GM19467 (cell line): ENCODE measurements at regions not wholly inside any gene's neighbourhood (a gene's known extent, or its start where the extent isn't known, plus 50 kb on each side); places are given as distances from the start of the nearest gene placed in this dataset.

Experiments used
- ATAC-seq: cut with Tn5 transposase; IDR thresholded peaks from one replicate; pipeline ENCODE4 v1.9.1; 2021; ENCODE audit warnings: mild to moderate bottlenecking, moderate library complexity; ENCODE audit not compliant: unreplicated experiment

DNA sequence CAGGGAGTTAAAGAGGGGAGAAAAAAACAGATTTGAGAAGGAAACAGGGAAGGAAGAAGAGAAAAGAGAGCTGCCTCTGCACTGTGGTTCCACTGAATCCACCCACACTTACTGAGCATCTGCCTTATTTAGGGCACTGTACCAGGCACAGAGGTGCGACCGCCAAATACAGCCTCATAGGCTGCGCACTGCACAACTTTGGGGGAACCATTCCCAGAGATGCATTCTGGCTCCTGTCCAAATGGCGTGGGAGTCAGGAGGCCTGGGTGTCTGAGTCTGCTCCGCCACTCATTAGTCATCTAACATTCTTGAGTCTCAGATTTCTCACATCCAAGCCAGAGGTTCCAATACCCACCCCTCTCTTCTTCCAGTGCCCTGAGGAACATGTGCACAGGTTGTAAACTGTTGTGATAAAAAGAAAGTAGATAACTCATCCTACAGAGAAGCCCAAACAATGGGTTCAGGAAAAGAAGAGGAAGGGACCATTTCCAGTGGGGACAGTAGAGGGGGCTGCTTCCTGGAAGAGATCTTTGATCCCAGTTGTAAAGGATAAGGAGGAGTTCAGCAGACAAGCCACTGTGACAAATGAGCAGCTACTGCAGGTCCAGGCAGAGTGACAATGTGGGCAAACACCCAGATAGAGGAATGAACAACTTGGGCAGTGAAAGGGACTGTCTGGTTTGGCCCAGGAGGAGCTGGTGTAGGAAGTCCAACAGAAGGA lies 254.6 kb downstream of the UACA start:
- ATAC-seq, result no peak

DNA sequence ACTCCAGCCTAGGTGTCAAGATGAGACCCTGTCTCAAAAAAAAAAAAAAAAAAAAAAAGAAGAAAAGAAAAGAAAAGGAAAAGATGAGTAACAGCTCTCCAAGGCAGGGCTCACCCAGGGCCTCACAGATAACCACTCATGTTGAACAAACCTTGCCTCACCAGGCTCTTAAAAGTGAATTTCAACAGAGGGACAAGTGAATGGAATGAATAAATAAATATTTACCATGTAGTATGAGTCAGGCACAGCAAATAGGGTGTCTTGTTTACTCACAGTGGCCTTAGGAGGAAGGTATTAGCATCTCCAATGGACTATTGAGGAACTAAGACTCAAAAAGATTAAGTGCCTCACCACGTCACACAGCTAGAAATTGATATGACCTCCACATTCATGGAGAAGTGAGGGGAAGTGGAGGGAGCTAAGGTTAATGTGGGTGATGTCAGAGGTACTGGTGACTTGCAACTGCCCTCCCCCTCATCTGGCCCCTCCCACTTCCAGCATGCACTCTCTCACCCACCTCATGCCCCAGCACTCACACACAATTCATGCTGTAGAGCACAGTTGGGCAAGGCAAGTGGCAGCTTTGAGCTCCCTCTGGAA lies 255.5 kb downstream of the UACA start:
- no peak for ATAC-seq

DNA sequence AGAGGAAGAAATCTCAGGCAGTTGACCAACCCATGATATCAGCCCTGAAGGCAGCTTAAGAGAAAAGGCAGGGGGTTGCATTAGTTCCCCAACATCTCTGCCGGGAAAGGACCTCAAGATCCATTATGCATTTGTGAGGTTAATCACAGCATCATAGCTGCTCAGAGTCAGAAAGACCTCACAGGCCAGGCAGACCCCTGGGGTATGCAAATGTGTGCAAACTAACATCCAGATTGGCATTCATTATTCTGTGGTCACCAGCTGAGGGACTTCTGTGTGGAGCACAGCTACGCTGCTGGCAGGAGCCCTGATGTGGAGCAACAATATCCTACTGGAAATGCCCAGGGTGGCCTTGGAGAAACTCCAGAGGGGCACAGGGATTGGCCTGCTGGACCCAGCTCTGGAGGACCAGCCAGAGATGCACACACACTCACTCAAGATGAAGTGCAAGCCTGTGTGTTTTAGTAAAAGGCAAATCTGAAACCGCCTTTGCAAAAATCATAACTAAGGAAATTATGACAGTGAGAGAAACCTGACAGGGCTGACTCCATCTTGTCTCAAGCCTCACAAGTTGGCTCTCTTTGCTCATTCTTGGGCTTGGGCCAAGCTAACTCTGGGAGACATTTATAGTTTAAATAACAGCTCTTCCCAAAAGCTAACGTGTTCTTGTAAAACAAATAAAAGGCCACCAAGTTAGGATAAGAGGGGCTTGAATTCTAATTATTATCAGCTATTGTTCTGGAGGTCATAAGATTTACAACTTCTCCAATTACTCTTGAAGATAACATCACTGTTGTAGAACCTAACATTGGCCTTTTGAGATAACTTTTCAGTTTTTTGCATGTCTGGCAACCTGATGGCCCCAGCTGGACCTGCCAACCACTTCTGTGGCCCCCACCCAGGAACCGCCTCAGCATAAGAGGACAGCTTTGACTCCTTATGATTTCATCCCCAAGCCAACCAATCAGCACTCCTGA lies 257.1 kb downstream of the UACA start:
- no peak for ATAC-seq

DNA sequence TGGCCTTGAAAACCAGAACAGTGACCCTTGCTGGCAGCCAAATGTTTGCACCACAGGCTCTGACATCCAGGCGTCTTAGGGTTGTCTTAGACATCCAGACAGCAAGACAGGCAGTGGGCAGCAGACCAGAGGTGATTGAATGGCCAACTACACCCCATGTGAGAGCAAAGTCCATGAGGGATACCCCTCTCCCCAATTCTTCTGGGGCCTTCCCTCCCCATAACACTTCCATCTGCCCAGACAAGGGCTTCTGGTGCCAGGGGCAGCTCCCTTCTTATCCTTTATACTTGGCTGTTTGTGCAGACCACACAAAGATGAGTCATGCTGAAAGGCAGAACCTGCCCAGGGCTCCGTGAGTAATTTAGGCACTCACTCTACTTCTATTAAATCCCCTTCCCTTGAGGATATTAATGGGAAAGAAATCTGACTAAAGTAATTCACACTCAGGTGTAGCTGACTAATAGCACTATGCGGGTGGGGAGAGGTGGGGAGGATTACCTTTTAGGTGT lies 257.9 kb downstream of the UACA start:
- ATAC-seq, result no peak

DNA sequence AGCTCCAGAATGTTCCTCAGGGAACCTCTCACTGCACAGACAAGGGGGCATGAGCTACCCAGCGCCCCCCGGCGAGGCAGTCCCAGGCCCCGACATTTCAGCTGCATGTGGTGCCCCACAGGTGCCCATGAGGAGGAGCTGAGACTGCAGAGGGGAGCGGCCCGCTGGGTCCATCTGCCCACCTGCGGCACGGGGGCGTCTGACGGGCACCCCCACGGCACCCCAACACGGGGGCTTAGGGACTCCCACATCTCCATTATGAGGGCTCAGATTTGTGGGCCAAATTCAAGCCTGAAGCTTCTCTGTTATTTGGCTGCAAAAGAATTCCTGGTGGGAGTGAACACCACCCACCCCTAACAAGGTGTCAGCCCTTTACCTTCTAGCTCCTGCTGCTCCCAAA lies 258.4 kb downstream of the UACA start:
- no peak for ATAC-seq

DNA sequence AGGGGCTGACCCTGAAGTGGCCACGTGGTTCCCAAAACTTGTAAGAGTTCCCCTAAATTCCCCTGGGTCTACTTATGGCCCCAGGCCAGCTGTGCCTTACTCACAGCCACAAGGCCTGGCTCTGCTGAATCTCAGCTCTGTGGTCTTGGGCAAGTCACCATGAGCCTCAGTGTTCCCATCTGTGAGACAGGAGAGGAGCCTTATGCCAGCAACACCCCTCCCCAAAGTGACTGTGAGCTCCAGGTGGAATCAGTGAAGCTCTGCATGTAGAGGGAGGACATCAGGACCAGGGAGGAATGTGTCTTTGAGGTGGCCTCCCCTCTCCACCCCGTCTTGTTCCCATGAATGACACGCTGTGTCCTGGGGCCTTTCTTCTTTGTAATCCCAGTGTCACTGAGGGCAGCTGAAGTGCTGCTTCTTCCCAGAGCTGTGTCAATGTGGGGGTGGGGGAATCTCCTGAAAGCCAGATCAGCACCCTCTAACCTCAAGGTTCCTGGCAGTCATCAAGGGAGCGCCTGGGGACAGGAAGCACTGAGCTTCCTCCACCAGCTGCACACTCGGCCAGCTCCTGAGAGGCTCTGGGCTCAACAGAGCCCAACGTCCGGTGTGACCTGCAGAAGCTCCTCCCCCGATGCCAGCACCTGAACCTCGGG lies 258.9 kb downstream of the UACA start:
- peak; percentile 57 for ATAC-seq

DNA sequence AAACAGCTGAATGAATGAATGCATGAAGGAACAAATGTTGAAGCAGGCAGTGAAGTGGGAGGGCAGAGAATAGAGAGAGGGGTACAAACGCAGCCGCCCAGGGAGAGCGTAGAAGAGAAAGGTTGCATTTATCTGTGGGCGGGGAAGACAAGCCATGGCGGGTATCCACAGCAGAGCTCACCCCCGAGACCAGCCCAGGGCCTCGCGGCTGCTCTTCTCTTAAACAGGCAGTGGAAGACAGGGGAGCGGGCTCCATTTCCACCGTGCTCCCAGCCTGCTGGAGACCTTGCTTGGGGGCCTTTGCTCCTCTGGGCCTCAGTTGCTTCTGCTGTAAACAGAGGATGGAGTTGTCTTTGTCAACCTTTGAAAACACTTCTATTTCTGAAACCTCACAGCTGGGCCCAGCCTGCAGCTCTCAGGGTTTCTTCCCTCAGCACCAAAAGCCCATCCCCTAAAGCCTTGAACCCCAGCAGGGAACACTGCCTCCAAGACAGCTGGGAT lies 259.5 kb downstream of the UACA start:
- ATAC-seq, result no peak

DNA sequence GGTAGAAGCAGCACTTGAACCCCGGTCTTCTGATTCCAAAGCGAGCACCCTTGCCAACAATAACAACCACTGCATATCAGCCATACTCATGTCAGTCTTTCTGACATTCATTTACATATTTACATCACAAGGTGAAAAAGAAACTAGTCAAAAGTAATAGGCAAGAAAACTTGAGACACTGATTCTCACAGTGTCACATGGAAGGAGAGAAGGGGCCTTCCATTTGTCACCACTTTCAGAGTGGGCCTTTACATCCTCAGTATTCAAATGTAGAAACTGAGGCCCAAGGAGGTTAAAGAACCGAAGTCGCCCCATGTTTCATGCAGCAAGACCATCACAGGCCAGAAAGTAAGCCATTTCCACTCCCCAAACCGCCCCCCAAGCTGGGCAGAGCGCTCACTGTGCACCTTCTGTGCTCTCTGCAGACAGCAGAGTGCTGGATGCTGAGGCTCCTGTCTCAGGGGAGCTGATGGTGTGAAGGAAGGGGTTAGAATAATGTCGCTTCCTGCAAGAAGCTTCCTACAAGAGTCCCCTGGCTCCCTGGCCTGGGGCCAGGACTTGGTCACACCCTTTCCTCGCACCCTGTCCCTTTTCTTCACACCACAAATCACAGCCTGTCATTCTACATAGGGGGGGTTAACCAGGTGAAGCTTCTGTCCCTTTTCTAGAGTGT lies 260.1 kb downstream of the UACA start:
- ATAC-seq, result no peak

DNA sequence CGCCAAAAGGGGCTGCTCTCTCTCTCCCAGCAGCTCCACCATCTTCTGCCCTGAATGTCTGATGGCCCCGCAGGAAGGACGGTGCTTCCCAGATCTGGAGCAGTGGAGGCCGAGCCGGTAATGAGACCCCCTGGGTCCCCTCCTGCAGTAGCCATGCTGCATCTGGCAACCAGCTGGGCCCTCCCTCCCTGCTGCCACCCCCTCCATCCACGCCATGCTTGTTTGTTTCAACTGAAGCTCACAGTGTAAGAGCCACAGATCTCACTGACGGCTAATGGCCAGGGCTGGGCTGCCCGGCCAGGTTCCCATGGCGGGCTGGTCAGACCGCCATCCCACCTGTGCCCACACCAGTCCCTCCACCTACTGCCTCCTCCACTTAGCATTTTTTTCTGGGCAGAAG lies 260.8 kb downstream of the UACA start:
- no peak for ATAC-seq

DNA sequence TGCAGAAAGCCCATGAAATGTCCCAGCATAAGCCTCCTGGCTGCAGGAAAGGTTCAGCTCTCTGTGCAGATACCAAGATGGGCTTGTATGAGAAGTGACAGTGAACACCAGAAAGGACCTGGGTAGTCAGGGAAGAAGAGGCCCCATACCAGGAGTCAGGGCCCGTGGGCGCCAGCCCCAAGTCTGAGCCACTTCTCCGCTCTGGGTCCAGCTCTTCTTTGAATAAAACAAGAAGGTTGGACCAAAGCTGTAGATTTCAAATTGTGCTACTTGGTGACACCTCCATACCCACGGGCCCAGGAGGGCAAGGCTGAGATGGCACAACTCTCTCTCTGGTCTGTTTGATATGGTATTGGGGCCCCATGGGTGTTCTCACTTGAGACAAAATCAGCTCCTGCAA lies 261.5 kb downstream of the UACA start:
- no peak for ATAC-seq

DNA sequence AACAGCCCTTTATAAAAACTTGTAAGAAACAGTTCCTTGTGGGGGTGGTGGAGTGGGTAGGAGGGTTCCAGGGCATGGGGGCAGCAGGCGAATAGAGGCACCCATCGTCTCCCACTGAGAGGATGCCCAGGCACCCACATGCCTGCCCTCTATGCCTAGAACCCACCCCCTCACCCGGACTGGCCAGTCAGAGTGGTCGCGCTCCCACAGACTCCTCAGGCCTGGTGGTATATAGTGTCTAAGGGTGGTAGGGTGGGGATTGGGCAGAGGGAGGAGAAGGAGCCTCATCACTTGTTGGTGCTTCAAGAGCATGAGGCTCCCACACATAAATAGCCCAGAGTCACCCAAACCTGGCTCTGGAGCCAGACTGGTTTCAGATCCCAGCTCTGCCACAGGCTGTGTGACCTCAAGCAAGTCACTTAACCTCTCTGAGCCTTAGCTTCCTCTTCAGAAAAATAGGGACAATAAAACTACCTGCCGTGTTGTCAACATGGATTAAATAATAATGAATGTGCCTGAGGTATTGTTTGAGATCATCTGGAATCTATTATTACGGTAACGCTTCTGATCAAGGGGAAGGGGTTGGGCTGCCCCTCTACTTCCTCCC lies 262.1 kb downstream of the UACA start:
- no peak for ATAC-seq

DNA sequence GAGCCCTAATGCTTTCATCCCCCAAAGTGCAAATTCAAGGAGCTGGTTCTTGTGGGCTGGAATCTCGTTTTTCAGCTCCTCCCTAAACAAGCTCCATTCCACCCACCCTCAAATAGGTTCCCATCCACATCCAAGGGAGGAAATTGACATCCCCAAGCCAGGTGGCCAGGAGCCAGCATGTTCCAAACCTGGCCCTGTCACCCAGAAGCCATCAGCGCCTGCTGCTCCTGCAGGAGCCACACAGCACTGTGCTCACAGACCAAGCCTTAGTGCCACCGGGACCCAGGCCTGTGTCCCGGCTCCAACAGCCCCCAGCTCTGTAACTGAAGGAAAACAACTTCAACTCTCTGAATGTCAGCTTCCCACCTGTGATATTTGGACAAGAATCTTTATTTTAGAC lies 263.6 kb downstream of the UACA start:
- ATAC-seq, result no peak

DNA sequence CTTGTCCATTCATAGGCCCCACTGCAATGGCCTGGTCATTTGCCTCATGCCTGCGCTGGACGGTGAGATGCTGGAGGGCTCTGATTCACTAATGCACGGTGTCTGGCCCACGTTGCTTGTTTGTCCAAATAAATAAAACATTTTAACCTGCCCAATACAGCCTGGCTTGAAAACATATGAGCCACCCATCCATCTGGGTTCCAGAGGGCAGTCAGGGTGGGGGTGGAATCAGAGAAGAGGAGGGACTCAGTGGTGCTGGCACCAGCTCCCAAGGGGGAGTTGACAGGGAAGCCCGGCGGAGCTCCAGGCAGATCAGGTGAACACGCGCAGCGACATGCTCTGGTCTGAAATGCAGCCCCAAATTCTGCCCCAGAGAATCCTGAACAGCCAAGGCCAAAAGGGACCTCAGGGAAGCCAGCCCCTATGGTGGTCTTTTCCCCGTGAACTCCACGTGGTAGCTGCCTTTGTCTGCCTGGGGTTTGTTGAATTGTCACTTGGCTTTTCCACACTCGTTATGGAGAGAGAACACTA lies 265.2 kb downstream of the UACA start:
- ATAC-seq, result no peak

DNA sequence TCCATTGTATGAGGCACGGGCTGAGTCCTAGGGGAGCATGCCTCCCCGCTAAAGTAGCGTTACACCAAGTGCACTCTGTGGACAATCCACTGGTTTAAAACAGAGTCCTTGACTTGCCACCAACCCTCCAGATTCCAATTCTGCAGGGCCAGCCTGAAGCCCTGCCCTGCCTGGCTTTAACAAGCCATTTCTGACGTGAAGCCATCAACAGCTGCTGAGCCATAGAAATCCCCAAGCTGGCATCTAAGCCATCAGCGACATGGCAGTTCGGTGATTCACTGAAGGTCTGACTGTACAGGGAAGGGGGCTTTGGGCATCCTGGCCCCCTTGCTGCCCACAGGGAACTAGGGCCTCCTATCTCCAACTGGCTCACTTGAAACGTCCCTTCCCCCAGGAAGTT lies 265.7 kb downstream of the UACA start:
- no peak for ATAC-seq

DNA sequence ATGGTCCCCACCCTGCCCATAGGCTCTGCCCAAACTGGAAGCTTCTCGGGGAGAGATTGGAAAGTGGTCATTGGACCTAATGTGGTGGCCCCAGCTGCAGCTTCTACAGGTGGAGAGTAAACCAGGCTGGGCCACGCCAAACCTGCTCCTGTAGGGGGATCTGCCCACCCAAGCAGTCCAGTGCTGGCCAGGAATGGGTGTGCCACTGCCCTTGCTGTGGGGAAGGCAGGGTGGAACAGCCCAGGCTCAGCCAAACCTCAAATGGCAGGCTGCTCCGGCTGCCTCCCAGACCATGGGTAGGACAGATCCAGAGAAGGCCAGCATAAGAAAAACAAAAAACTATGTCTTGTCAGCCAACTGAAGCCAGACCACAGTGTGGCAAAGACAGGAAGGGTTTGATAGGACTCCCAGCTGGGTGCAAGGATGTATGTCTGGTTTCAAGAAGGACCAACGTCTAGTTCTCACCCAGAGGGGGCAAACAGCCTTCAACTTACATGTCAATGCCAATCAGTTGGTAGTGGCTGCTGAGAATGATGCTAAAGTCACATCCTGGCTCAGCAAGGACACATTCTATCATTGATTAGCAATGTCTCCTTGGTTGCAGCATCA lies 267.3 kb downstream of the UACA start:
- no peak for ATAC-seq

DNA sequence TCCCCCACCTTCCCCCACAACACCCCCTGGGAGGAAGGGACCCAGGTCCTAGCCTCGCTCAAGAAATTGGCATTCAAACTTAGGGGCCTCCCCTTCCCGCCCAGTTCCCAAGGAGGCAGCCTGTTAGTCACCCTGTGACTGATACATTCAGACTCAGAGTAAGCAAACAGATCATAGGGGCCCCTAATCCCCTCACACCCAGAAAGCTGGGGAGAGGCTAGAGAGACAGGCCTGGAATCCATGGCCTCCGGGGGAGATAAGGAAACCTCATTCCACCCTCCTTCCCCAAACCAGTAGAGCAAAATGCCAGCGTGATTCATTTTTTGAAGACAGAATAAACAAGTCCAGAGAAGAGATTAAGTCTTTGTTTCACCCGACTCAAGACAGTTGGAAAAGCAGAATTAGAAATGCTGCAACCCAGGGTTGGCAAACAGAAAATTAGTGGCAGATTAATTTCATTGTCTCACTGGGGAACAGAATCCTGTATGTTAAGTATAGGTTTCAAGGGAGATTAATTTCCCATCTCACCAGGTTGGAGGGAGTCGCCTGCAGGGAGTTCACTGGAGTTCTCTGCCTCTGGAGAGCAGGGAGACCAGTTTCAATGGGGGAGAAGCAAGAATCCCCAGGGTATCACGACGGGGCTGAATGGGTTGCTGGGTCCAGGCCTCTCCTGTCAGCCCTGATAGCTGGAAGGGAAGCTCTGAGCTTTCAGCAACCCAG lies 268.3 kb downstream of the UACA start:
- no peak for ATAC-seq

DNA sequence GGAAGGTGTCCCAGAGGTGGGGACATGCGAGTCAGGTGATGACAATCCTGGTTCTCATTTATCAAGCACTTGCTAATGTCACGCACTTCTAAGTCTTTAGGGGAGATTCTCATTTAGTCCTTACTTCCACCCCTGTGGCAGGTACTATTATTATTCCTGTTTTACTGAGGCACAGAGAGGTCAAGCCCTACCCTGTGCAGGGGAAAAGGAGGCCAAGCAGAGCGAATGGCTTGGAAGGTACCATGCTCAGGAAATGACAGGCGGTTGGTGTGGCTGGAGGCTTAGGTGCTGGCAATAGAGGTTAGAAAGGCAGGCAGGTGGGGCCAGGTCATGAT lies 268.9 kb downstream of the UACA start:
- ATAC-seq, result no peak

DNA sequence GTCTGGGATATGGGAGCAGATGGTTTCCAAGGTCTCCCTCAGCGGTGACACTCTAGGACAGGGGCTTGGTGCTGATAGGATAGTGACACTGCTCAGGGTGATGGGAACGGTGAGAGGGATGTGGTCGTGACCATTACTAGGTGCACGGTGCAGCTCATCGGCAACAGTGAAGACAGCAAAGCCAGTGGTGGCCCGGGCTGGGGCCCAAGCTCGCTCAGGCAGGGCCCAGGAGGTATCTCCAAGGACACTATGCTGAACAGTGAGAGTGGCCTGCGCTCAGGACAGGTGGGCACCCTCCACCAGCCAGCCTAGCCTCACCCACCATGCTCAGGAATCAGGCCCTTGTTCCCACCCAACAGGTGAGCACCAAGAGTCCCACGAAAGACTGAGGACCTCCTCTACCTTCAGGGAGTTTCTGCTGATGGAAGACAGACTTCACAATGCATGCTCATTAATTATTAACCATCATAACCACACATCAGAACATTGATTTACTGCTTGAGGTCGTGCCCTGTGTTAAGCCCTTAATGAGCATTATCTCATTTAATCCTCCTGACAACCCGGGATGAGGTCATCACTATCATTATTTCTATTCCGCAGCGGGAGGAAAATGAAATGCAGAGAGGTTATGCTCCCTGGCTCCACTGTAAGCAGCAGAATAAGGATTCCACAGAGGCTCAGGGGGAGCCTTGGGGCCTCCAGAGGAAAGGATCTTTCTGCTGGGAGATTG lies 269.4 kb downstream of the UACA start:
- ATAC-seq, result no peak
